PC-9 (cell line): ENCODE measurements at regions not wholly inside any gene's neighbourhood (a gene's known extent, or its start where the extent isn't known, plus 50 kb on each side); places are given as distances from the start of the nearest gene placed in this dataset.

Source experiments
- EZH2 ChIP-seq: fragments of 200-600 bp; sonication (generic); IDR thresholded peaks from 2 replicates; pipeline ENCODE4 v1.8.0; 2017; ENCODE audit warnings: antibody characterized with exemption, low read depth
- TF ChIP-seq, protein P1 (sequence below): fragments of 200-600 bp; sonication (generic); conservative IDR thresholded peaks from 2 replicates; pipeline ENCODE4 v1.6.1; 2017; ENCODE audit warnings: mixed run types, antibody characterized with exemption, mild to moderate bottlenecking, moderate library complexity

DNA sequence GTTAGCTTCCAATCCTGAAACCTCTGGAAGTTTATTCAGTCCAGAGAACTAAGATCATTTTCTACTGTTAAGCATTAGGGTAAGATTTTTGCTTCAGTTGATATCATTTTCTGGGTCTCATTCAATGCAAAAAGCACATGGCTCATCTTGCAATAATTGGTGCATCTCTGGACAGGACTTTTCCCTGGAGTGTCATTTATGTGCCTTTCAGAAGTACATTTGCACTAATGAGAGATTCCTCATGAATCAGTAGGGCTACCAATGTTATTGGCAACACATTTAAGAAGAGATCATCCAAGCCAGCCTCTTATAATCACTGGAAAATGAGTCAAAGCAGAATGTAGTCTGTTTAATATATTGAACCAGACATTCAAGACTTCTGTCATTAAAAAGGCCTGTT lies 224.2 kb upstream of the CHRNA7 start:
- TF ChIP-seq, protein P1, sequence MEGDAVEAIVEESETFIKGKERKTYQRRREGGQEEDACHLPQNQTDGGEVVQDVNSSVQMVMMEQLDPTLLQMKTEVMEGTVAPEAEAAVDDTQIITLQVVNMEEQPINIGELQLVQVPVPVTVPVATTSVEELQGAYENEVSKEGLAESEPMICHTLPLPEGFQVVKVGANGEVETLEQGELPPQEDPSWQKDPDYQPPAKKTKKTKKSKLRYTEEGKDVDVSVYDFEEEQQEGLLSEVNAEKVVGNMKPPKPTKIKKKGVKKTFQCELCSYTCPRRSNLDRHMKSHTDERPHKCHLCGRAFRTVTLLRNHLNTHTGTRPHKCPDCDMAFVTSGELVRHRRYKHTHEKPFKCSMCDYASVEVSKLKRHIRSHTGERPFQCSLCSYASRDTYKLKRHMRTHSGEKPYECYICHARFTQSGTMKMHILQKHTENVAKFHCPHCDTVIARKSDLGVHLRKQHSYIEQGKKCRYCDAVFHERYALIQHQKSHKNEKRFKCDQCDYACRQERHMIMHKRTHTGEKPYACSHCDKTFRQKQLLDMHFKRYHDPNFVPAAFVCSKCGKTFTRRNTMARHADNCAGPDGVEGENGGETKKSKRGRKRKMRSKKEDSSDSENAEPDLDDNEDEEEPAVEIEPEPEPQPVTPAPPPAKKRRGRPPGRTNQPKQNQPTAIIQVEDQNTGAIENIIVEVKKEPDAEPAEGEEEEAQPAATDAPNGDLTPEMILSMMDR, result no peak
- TF ChIP-seq EZH2, result no peak
